A549 (cell line): ENCODE measurements at regions not wholly inside any gene's neighbourhood (a gene's known extent, or its start where the extent isn't known, plus 50 kb on each side); places are given as distances from the start of the nearest gene placed in this dataset.

Source experiments
- ATAC-seq, 2 experiments: fragments of 200-7000 bp in 1 of 2; fragments of >200 bp in 1 of 2; cut with Nextera tagmentation in 1 of 2; cut with Tn5 transposase in 1 of 2; 3 replicates each; pipeline versions ENCODE4 v1.8.0 to v1.9.1; 2018 to 2020; ENCODE audit warnings: mild to moderate bottlenecking in 1 of 2, moderate library complexity in 1 of 2
- CTCF ChIA-PET: fragments of 300-600 bp; sonication (Branson Sonifier 250); formaldehyde crosslinking; extraction: SDS; loops from one replicate; lab custom pipeline; 2021; ENCODE audit warnings: antibody characterized with exemption, inconsistent platforms; lab: Yijun Ruan, JAX
- POLR2A ChIA-PET: fragments of 350-600 bp; formaldehyde crosslinking; extraction: SDS; loops from one replicate; lab custom pipeline; 2021; ENCODE audit warnings: antibody characterized with exemption, inconsistent platforms; lab: Yijun Ruan, JAX
- DNase-seq, 2 experiments: peaks; one replicate each; pipeline versions ENCODE4 v3.0.0 to v3.0.0-alpha.2; 2011 to 2016; ENCODE audit warnings: low read depth in 1 of 2, low spot score in 1 of 2
- FAIRE-seq: peaks from 2 replicates; lab custom pipeline; 2011; peaks lifted over from hg19 to GRCh38; lab: Jason Lieb, UNC
- H3K27ac ChIP-seq, 2 experiments: fragments of >200 bp; sonication (Bioruptor Twin); formaldehyde crosslinking; 3 replicates each; pipeline ENCODE4 v1.5.1; 2016 to 2017
- H3K4me1 ChIP-seq: fragments of >200 bp; sonication (Bioruptor Twin); formaldehyde crosslinking; 3 replicates; pipeline ENCODE4 v1.6.1; 2016
- H3K4me2 ChIP-seq: fragments of >200 bp; sonication (Bioruptor Twin); formaldehyde crosslinking; 3 replicates; pipeline ENCODE4 v1.6.1; 2016
- H3K4me3 ChIP-seq: fragments of >200 bp; sonication (Bioruptor Twin); formaldehyde crosslinking; 3 replicates; pipeline ENCODE4 v1.5.1; 2016
- H3K9me3 ChIP-seq: fragments of >200 bp; sonication (Bioruptor Twin); formaldehyde crosslinking; 3 replicates; pipeline ENCODE4 v1.6.1; 2016
- CBX2 ChIP-seq: fragments of 200-600 bp; sonication (generic); IDR thresholded peaks from 2 replicates; pipeline ENCODE4 v1.6.1; 2016; ENCODE audit warnings: low read depth, mild to moderate bottlenecking, borderline replicate concordance
- CBX8 ChIP-seq: fragments of 200-600 bp; sonication (generic); IDR thresholded peaks from 2 replicates; pipeline ENCODE4 v1.6.1; 2016
- CHD4 ChIP-seq: fragments of 200-600 bp; sonication (generic); IDR thresholded peaks from 2 replicates; pipeline ENCODE4 v1.6.1; 2016; ENCODE audit warnings: antibody characterized with exemption, mild to moderate bottlenecking, borderline replicate concordance
- EHMT2 ChIP-seq: fragments of 200-600 bp; sonication (generic); IDR thresholded peaks from 2 replicates; pipeline ENCODE4 v1.6.1; 2016; ENCODE audit warnings: antibody characterized with exemption, low read depth, mild to moderate bottlenecking, moderate library complexity
- EP300 ChIP-seq, 2 experiments: fragments of >200 bp; sonication (Bioruptor Twin); formaldehyde crosslinking; IDR thresholded peaks; 2 replicates in 1 of 2; 3 replicates in 1 of 2; pipeline ENCODE4 v1.6.1; 2016 to 2017
- ESRRA ChIP-seq: fragments of 150-350 bp; IDR thresholded peaks from 2 replicates; pipeline ENCODE4 v1.6.1; 2014; ENCODE audit warnings: mild to moderate bottlenecking, low read length, borderline replicate concordance
- FOSB ChIP-seq: fragments of 250-450 bp; sonication (Bioruptor Pico); IDR thresholded peaks from 2 replicates; pipeline ENCODE4 v1.5.0; 2020; ENCODE audit warnings: mild to moderate bottlenecking, moderate library complexity
- FOSL2 ChIP-seq, 2 experiments: fragments of 450-650 bp in 1 of 2; fragments of >200 bp in 1 of 2; sonication (Bioruptor Twin) in 1 of 2; formaldehyde crosslinking; IDR thresholded peaks; 2 replicates each; pipeline versions ENCODE4 v1.5.0 to v1.6.1; 2016 to 2020; ENCODE audit warnings: mild to moderate bottlenecking in 1 of 2, moderate library complexity in 1 of 2
- HEYL ChIP-seq: fragments of 250-450 bp; sonication (Bioruptor Pico); IDR thresholded peaks from 2 replicates; pipeline ENCODE4 v1.8.0; 2021; ENCODE audit warnings: mild to moderate bottlenecking, moderate library complexity
- HOXA7 ChIP-seq: fragments of 250-450 bp; sonication (Bioruptor Pico); IDR thresholded peaks from 2 replicates; pipeline ENCODE4 v1.5.0; 2020; ENCODE audit warnings: mild to moderate bottlenecking, moderate library complexity
- HOXB5 ChIP-seq: fragments of 250-450 bp; sonication (Bioruptor Pico); IDR thresholded peaks from 2 replicates; pipeline ENCODE4 v1.5.0; 2020; ENCODE audit warnings: mild to moderate bottlenecking, moderate library complexity
- JUN ChIP-seq, 2 experiments: fragments of >200 bp; sonication (Bioruptor Twin); formaldehyde crosslinking; IDR thresholded peaks; 2 replicates in 1 of 2; 3 replicates in 1 of 2; pipeline ENCODE4 v1.6.1; 2016 to 2017
- KDM1A ChIP-seq: fragments of 200-600 bp; sonication (generic); IDR thresholded peaks from 2 replicates; pipeline ENCODE4 v1.6.1; 2016; ENCODE audit warnings: low read depth, mild to moderate bottlenecking
- KDM5A ChIP-seq: fragments of 200-600 bp; sonication (generic); IDR thresholded peaks from 2 replicates; pipeline ENCODE4 v1.6.1; 2016; ENCODE audit warnings: antibody characterized with exemption, mild to moderate bottlenecking
- MAFK ChIP-seq: fragments of 450-650 bp; IDR thresholded peaks from 2 replicates; pipeline ENCODE4 v1.6.1; 2014; ENCODE audit not compliant: partially characterized antibody
- MAZ ChIP-seq: fragments of 150-350 bp; IDR thresholded peaks from 2 replicates; pipeline ENCODE4 v1.6.1; 2014; ENCODE audit warnings: antibody characterized with exemption, low read depth, low read length, borderline replicate concordance
- NPAS2 ChIP-seq: fragments of 250-450 bp; sonication (Bioruptor Pico); IDR thresholded peaks from 2 replicates; pipeline ENCODE4 v1.8.0; 2022; ENCODE audit warnings: mild to moderate bottlenecking, moderate library complexity, borderline replicate concordance
- NR3C1 ChIP-seq: fragments of >200 bp; sonication (Bioruptor Twin); formaldehyde crosslinking; IDR thresholded peaks from 3 replicates; pipeline ENCODE4 v1.6.1; 2017
- RARB ChIP-seq: fragments of 250-450 bp; sonication (Bioruptor Pico); IDR thresholded peaks from 2 replicates; pipeline ENCODE4 v1.8.0; 2021; ENCODE audit warnings: mild to moderate bottlenecking, moderate library complexity
- RCOR1 ChIP-seq: fragments of 150-350 bp; IDR thresholded peaks from 2 replicates; pipeline ENCODE4 v1.6.1; 2014; ENCODE audit warnings: antibody characterized with exemption, low read length, low read depth
- SMC3 ChIP-seq: fragments of >200 bp; sonication (Bioruptor Twin); formaldehyde crosslinking; IDR thresholded peaks from 3 replicates; pipeline ENCODE4 v1.6.1; 2018; ENCODE audit warnings: inconsistent platforms
- TP53 ChIP-seq: fragments of 250-450 bp; sonication (Bioruptor Pico); IDR thresholded peaks from 2 replicates; pipeline ENCODE4 v1.5.0; 2021; ENCODE audit warnings: mild to moderate bottlenecking, moderate library complexity
- ZFP36 ChIP-seq: fragments of 450-650 bp; IDR thresholded peaks from 2 replicates; pipeline ENCODE4 v1.6.1; 2014; ENCODE audit warnings: borderline replicate concordance; ENCODE audit not compliant: partially characterized antibody
- ZNF302 ChIP-seq: fragments of 250-450 bp; sonication (Bioruptor Pico); IDR thresholded peaks from 2 replicates; pipeline ENCODE4 v1.9.0; 2021; ENCODE audit warnings: inconsistent platforms, mild to moderate bottlenecking, moderate library complexity
- WGBS: methylation state at CpG from one replicate; pipeline ENCODE4 v1.1.6; 2017; ENCODE audit errors: missing lambda C conversion rate; 5-methylcytosine and 5-hydroxymethylcytosine counted together
- TF ChIP-seq, protein P1 (sequence below): IDR thresholded peaks from 2 replicates; pipeline ENCODE4 v1.6.1; 2012
- TF ChIP-seq, protein P2 (sequence below): fragments of >200 bp; sonication (Bioruptor Twin); formaldehyde crosslinking; IDR thresholded peaks from 2 replicates; pipeline ENCODE4 v1.6.1; 2016
- TF ChIP-seq, protein P3 (sequence below): fragments of 450-650 bp; IDR thresholded peaks from 2 replicates; pipeline ENCODE4 v1.6.1; 2014; ENCODE audit warnings: antibody characterized with exemption
- TF ChIP-seq, protein P4 (sequence below): fragments of >200 bp; sonication (Bioruptor Twin); formaldehyde crosslinking; IDR thresholded peaks from 3 replicates; pipeline ENCODE4 v1.5.1; 2016
- TF ChIP-seq, protein P5 (sequence below): fragments of >200 bp; sonication (Bioruptor Twin); formaldehyde crosslinking; IDR thresholded peaks from 3 replicates; pipeline ENCODE4 v1.6.1; 2016

DNA sequence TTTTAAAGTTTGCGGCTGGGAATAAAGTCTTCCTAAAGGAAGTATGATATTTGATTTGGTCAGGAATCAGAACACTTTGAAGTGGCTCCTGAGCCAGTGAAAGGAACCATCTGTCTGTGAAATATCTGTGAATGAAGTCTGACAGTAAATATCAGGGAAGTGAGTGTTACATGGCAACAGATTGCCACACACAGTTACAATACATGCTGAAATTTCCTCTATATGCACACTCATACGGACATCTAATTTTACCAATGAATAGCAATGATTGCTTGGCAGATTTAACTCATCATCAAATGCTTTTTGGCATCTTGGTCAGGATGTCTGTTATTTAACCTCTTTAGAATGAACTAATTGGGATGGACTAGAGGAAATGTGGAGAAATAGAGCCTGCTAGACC is 1023.8 kb downstream of the FAT4 start:
- H3K4me3 ChIP-seq: no peak overlapping the region
- TF ChIP-seq, protein P1, sequence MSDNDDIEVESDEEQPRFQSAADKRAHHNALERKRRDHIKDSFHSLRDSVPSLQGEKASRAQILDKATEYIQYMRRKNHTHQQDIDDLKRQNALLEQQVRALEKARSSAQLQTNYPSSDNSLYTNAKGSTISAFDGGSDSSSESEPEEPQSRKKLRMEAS: no peak
- TF ChIP-seq KDM5A (no peak), CHD4 (no peak), FOSB (CRISPR knock-in tag) (no peak), HOXA7 (CRISPR knock-in tag) (no peak), HOXB5 (no peak), EHMT2 (no peak)
- TF ChIP-seq, protein P2, sequence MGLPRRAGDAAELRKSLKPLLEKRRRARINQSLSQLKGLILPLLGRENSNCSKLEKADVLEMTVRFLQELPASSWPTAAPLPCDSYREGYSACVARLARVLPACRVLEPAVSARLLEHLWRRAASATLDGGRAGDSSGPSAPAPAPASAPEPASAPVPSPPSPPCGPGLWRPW: no peak
- TF ChIP-seq, all 56 proteins: peak for 0
- FAIRE-seq: no peak
- no peaks in the 10 kb centered on the region for H3K9me3 ChIP-seq
- H3K4me1 ChIP-seq: no peaks in the 10 kb centered on the region
- DNase-seq: no peak
- H3K4me2 ChIP-seq: no peak overlapping the region
- ATAC-seq: no peak
- 47% methylated on average over 2 of the region's 2 CpGs for WGBS
- ChIA-PET CTCF (no interaction called here), POLR2A (no interaction called here)
- H3K27ac ChIP-seq: no peak overlapping the region

DNA sequence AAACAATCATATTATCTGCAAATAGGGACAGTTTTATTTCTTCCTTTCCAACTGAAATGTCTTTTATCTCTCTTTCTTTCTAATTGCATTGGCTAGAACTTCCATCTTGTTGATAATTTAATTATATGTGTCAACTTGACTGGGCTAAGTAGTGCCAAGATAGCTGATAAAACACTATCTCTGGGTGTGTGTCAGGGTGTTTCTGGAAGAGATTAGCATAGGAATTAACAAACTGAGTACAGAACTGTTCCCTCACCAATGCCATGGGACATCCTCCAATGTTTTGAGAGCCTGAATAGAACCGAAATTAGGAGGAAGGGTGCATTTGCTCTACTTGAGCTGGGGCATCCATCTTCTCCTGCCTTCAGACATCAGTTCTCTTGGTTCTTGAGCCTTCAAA is 1027.2 kb downstream of the FAT4 start:
- Histone ChIP-seq H3K4me3 (no peak overlapping the region), H3K4me2 (no peak overlapping the region), H3K27ac (no peak overlapping the region), H3K4me1 (no peaks in the 10 kb centered on the region), H3K9me3 (no peaks in the 10 kb centered on the region)
- TF ChIP-seq EP300 (IDR thresholded peaks at IDR 0.05): no peak
- TF ChIP-seq KDM5A: no peak
- TF ChIP-seq KDM1A: no peak
- TF ChIP-seq HOXB5: no peak
- TF ChIP-seq ESRRA: no peak
- TF ChIP-seq RARB (CRISPR knock-in tag): no peak
- TF ChIP-seq, protein P1: no peak
- TF ChIP-seq CBX8: no peak
- TF ChIP-seq MAFK: no peak
- no peak for FAIRE-seq
- no peak for ATAC-seq
- CTCF ChIA-PET: no interaction called here
- no peak for DNase-seq
- POLR2A ChIA-PET: no interaction called here
- WGBS: 21% methylated on average over 1 of the region's 1 CpG

DNA sequence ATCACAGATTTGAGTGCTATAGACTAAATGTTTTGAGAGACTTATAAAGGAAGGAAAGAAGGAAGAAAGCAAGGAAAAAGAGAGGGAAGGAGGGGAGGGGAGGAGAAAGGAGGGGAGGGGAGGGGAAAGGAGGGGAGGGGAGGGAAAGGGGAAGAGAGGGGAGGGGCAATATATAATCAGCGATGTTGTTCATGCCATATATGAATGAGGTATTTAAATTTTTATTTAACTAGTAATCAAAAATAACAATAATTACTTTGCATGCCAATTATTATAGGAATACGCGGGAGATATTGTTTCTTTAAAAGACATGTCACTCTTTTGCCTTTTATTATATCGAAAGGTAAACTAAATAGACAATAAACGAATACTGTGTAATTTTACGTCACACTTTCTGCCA is 1029.7 kb downstream of the FAT4 start:
- 49% methylated on average over 6 of the region's 6 CpGs for WGBS
- ATAC-seq: no peak
- no peak for FAIRE-seq
- Histone ChIP-seq H3K27ac (no peak overlapping the region), H3K4me3 (no peak overlapping the region), H3K4me1 (no peaks in the 10 kb centered on the region), H3K9me3 (no peaks in the 10 kb centered on the region), H3K4me2 (no peak overlapping the region)
- ChIA-PET POLR2A (no interaction called here), CTCF (no interaction called here)
- TF ChIP-seq, protein P3, sequence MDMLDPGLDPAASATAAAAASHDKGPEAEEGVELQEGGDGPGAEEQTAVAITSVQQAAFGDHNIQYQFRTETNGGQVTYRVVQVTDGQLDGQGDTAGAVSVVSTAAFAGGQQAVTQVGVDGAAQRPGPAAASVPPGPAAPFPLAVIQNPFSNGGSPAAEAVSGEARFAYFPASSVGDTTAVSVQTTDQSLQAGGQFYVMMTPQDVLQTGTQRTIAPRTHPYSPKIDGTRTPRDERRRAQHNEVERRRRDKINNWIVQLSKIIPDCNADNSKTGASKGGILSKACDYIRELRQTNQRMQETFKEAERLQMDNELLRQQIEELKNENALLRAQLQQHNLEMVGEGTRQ: no peak
- TF ChIP-seq, protein P2: no peak
- TF ChIP-seq, protein P4, sequence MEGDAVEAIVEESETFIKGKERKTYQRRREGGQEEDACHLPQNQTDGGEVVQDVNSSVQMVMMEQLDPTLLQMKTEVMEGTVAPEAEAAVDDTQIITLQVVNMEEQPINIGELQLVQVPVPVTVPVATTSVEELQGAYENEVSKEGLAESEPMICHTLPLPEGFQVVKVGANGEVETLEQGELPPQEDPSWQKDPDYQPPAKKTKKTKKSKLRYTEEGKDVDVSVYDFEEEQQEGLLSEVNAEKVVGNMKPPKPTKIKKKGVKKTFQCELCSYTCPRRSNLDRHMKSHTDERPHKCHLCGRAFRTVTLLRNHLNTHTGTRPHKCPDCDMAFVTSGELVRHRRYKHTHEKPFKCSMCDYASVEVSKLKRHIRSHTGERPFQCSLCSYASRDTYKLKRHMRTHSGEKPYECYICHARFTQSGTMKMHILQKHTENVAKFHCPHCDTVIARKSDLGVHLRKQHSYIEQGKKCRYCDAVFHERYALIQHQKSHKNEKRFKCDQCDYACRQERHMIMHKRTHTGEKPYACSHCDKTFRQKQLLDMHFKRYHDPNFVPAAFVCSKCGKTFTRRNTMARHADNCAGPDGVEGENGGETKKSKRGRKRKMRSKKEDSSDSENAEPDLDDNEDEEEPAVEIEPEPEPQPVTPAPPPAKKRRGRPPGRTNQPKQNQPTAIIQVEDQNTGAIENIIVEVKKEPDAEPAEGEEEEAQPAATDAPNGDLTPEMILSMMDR: no peak
- TF ChIP-seq ZFP36 (no peak), CBX2 (no peak), JUN (IDR thresholded peaks at IDR 0.05) (no peak), MAZ (no peak), HOXA7 (CRISPR knock-in tag) (no peak), RCOR1 (no peak), NR3C1 (no peak), FOSL2 (IDR thresholded peaks at IDR 0.05) (no peak), FOSL2 (CRISPR knock-in tag; IDR thresholded peaks at IDR 0.05) (no peak), NPAS2 (CRISPR knock-in tag) (no peak), HEYL (CRISPR knock-in tag) (no peak), KDM5A (no peak), SMC3 (no peak), TP53 (CRISPR knock-in tag) (no peak), ZNF302 (no peak), EP300 (IDR thresholded peaks at IDR 0.05) (no peak)
- TF ChIP-seq, protein P5, sequence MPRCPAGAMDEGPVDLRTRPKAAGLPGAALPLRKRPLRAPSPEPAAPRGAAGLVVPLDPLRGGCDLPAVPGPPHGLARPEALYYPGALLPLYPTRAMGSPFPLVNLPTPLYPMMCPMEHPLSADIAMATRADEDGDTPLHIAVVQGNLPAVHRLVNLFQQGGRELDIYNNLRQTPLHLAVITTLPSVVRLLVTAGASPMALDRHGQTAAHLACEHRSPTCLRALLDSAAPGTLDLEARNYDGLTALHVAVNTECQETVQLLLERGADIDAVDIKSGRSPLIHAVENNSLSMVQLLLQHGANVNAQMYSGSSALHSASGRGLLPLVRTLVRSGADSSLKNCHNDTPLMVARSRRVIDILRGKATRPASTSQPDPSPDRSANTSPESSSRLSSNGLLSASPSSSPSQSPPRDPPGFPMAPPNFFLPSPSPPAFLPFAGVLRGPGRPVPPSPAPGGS: no peak
- no peak for DNase-seq
